ENCODE measurements at regions not wholly inside any gene's neighbourhood (a gene's known extent, or its start where the extent isn't known, plus 50 kb on each side); places are given as distances from the start of the nearest gene placed in this dataset.
"Not testable (repeated sequence)": the region's sequence is repeated elsewhere in the genome, so short reads cannot be mapped to it uniquely, and the experiment has no call there.

DNA sequence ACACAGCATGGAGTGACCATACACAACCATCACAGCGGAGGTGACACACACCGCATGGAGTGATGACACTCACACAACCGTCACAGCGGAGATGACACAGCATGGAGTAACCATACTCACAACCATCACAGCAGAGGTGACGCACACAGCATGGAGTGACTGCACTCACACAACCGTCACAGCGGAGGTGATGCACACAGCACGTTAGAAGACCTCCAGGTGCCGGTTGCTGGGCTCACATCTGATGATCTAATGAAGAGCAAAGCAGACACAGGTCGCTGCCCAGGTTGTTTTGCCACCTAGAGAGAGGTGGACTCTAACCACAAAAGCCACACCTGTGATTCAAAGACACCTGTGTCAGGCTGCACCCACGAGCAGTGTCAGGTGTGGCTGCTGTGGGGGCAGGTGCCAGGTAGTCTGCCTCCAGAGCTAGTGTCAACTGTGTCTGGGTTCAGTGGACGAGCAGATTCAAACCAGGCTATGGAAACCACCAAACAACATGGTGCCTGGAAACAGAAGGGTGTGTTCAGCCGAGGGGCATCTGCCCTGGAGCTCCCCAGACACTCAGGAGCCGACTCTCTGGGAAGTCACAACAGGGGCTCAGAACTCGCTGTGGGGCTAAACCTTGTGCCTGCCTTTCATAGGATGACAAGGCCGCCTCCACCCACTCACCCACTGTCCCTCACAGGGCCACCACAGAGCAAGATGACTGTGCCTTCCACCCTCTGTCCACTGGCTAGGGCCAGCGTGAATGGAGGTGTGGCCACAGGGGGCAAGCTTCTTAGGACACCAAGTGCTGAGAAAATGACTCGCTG is 608.2 kb downstream of the TBC1D22A start:
- no peak for DNase-seq (ENCODE audit: low read depth)

DNA sequence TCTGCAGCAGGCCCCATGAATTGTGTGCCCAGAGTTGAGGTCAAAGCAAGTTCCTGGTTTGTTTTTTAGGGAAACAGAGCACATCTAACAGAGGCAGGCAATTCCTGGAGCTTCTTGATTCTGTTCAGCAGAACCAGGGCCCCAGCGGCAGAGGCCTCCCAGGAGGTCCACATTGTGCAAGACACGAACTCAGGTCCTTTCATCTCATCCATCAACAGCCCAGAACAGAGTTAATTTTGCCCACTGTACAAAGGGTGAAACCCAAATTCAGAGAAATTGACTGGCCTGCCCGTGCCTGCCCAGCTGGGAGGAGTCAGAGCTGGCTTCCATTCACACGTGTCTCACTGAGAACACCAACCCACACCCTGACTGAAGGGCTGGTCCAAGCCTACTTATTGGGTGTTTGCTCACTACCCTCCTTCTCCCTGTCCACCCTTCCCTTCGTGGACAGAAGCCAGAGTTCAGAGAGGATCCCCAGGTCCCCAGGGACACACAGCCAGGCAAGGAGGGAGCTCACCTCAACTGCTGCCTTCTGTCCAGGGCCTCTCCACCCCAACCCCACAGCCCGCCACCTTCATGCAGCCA is 607.1 kb downstream of the TBC1D22A start:
- no peak for DNase-seq (ENCODE audit: low read depth)

DNA sequence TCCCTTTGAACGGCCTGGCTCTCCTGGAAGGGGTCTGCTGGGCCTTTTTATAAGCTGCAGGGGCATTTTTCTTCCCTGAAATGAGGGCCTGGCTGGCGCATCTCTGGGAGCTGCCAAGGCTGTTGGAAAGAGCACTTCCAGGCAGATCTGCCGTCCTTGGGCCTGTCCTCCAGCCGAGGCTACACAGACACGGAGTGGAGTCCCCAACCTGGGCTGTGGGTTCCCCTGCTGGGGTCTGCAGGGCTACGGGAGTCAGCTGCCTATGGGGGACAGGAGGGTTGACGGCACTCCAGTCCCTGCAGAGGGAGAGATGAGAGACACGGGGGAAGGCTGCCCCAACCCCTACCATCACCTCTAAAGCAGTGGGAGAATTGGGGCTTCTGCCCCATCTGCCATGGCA is 606.6 kb downstream of the TBC1D22A start:
- no peak for DNase-seq (ENCODE audit: low read depth)

DNA sequence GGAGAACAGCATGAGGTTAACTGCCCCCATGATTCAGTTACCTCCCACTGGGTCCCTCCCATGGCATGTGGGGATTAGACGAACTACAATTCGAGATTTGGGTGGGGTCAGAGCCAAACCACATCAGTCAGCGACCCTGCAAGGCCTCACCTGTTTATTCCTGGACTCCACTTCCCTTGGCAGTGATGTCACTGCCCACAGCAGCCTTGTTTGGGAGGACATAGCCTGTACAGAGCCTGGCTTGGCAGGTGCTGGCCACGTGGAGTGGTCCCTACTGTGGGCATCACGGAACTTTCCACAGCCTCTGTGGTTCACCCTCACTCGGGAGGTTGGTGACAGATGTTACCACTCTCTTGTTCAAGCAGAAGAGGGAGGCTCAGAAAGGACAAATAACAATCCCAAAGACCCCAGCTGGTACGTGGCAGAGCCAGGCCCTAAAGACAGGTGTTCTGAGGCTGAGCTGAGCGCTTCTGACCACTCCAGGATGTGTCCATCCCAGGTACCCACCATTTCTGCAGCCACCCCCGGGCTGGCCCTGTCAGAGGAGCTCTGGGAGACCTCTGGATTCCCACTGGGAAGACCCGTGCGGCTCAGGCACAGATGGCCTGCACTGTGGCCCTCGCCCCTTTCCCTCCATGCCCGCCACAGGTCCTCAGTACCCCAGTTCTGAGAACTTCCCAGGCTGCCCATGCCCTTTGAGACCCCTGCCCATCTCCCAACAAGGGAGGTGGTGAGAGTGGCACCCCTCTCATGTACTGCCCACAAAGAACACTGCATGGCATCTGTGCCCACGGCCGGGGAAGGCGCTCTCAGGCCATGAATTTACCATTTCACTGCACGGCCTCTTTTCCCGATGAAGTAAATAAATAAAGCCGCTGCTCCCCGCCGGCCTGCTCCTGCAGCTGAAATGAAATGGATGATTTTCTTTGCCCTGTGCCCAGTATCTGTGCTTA is 605.8 kb downstream of the TBC1D22A start:
- DNase-seq (ENCODE audit: low read depth) = no peak

DNA sequence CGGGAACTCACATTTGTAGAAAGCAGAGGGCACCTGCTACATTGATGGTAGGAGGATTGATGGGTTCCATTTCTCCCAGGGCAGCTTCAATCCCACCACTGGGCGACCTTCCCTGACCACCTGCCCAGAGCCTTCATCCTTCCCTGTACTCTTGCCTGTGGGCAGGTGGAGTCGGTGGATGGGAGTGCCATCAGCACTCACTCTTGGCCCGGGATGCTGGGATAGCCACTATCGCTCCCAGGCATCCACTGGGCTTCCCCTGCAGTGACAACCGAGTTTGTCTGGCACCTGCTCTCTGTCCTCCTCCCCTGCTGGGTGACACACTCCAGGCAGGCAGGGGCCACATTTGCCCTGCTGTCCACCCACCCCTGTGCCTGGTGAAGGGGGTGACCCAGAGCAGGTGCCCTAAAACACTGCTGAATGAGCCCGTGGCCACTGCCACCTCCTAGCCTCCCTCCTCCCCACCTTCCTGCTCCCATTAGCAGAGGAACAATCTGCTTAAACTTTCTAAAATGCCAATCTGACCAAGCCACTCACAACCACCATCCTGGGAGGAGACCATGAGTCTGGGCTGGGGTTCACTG is 604.7 kb downstream of the TBC1D22A start:
- DNase-seq (ENCODE audit: low read depth) = no peak

DNA sequence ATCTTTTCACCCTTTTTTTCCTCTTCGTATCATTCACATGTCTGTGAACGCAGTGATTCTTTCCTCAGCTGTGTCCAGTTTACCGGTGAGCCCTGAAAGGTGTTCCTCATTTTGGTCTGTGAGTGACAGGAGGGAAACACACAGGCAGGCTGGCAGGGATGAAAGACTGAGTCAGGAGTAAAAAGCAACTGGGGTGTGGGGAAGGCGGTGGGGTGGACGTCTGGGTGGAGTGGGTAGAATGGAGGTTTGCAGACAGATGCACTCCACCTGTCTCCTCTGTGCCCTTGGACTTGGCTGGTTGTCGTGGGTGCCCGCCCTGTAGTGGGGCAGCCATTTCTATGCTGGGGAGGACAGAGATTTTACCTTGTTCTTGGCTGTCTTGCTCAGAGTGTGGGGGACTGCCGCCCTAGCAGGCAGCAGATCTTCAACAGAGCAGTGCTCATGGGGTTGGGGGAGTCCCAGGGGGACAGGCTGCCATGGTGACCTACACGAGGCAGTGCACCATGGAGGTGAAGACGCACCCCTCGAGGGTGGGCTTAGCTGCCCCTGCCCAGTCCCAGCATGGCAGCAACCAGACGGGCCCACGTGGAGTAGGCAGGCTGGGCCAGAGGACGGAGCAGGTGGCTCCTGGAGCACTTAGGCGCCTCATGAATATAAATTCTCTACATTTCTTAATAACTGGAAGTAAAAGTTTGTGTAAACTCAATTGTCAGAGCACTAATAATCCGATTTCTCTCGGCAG is 603.7 kb downstream of the TBC1D22A start:
- no peak for DNase-seq (ENCODE audit: low read depth)

DNA sequence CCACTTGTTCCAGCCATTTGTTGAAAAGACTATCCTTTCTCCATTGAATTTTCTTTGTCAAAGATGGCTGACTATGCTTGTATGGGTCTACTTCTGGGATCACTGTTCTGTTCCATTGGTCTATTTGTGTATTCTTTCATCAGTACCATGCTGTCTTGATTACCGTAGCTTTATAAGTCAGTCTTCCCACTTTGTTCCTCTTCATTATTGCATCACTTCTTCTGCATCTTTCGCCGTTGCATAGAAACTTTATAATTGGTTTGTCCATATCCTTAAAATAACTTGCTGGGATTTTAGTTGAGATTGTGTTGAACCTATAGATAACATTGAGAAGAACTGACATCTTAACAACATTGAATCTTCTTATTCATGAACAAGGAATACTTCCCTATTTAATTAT is 598.8 kb downstream of the TBC1D22A start:
- DNase-seq (ENCODE audit: low read depth) = no peak

DNA sequence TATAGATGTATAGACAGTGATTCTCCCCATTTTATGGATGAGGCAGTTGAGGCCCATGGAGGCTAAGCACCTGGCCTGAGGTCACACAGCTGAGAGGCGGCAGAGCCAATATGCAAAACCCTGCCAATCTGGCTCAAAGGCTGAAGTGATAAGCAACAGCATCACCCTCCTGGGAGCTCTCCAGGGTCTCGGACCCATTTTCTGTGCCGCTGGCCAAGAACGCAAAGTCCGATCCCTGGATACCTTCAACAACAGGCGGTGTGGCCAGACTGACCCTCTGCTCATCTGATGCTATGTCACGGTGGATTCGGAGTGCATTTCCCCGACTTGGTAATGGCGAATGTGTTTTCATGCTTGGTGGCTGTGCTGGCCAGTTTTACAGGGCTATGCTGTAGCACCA is 595.0 kb downstream of the TBC1D22A start:
- no peak for DNase-seq (ENCODE audit: low read depth)

DNA sequence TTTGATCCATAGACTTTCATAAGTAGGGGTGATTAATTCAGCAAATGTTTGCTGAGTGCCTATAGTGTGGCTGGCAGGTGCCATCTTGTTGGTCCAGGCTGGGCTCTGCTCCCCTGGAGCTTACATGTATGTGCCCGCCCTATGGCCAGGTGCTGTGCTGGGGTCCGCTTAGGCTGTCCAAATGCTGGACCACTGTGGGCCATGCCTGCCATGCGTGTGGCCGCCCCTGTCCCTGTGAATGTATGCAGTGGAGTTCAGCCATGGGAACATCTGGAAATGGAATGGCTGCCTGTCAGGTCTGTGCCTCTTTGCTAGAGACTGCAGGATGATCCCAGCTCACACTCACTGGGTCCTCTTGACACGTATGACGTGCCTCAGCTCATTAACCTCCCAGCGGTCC is 594.6 kb downstream of the TBC1D22A start:
- DNase-seq (ENCODE audit: low read depth) = no peak

DNA sequence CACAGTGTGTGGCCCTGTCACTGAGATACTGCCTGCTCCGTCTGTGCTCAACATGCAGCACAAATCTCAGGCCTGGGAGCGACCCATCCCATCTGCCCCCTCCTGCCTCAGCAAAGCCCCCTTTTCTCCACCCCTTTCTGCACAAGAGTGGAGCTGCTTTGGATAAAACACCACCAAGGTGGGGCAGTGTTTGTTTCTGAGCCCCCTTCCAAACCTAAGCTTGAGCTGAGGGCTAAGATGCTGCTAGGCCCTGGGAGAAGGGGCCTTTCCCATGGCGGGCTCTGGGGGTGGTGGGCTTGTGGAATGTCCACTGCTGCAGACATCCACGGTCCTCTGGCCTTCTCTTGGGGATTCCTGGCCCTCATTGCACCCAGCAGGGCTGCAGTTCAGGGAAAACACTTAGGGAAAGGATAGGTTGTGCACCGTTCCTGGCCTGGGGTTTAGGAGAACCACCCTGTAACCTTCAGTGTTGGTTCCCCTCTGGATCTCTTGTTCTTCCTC is 594.1 kb downstream of the TBC1D22A start:
- no peak for DNase-seq (ENCODE audit: low read depth)

DNA sequence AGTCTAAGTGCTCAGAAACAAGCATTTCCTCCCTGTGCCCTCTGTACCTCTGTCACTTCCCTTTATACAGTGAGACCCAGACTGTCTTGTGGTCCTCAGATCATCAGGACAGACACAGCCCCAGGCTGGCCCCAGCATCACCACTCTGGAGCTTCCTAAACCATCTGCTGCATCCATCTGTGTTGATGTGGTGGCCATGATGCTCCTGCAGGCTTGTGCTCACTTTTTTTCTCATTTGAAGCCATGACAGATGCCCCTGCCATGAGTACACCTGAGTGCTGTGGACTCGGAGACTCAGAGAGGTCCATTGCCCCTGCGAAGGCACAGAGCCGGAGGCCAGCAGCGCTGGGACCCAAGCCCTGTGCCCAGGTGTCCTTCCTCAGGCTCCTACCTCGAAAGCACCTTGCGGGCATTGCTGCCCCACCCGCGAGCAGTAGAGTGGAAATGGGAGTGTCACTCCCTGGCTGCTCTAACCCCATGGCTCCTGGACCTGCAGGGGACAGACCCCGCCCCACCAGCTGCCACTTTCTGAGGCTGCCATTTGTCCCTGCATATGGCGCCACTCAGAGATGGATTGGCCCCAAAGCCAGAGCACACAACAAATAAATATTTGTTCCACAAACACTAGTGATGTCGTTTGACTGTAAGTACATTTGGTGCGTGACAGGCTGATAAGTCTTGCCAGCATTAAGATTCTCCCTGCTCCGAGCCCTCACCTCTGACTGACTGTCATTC is 593.5 kb downstream of the TBC1D22A start:
- DNase-seq (ENCODE audit: low read depth) = no peak

DNA sequence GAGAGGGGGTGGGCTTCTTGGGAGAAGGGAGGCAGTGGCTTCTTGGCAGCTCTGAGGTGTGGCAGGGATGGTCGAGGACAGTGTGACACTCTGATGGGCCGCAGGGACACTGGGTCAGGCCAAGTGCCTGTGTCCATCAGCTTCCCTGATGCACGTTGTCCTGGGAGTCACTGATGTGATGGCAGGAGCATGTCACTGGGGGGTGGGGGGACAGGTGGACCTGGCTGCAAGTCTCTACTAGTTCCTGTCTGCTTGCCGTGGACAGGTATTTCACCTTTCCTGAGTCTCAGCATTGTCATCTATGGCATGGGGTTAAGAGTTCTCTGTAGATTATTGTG is 592.9 kb downstream of the TBC1D22A start:
- no peak for DNase-seq (ENCODE audit: low read depth)

DNA sequence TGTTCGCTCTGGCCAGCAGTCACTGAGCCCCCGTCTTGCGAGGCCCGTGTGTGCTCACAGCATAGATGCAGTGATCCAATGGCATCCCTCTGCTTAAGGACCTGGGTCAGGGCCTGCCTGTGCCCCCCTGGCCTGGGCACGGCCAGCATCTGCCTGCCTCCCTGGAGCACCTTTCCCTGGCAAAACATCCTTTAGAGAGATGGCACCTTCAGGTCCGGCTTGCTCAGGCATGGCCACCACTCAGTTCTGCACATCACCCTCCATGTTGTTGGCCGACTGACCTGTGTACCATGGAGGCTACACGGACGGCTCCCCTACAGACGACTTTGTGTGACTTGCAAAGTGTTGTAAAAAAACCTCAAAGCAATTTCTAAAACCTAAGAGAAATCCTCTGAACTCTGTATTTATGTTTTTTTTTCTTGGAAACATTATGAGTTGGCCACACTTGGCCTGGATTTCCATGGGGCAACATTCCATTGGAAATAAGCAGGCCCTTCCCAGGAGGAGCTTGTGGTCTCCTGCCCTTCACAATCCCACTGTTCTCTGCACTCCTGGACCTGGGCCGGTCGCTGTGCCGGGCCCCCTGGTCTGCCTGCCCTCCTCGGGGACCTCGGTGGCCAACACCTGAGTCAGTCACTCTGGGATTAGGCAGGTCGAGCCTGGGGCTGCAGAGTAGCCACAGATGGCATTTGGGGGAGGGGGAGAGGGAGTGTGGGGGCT is 592.4 kb downstream of the TBC1D22A start:
- no peak for DNase-seq (ENCODE audit: low read depth)

DNA sequence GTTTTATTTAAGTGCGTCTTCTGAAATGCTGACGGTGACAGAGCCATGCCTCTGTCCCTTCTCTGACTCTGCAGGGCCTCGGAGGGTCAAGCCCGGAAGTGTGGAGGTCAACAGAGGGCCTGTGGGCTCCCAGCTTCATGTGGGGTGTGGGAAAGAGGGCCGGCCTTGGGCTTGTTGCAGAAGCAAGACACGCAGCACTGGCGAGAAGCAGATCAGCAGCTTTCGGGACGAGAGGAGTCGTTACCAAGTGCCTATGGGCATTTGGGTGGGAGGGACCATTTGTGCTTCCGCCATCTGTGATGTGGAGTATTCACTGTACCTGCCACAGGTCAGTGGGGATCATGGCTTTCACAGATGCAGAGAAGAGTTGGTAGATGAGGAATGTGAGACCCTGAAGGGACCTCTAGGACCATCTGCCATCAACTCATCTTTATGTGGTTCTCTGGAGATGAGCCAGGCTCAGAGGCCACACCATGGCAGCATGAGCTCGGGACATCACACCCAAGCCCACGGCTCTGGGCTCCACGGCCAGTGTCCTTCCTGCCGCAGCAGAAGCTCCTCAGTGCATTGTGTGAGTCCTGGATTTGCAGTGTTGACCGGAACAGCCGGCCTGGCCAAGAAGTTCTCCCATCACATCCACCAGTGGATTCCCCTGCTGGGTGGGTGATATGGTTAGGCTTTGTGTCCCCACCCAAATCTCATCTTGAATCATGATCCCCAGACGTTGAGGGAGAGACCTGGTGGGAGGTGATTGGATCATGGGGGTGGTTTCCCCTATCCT is 590.7 kb downstream of the TBC1D22A start:
- DNase-seq (ENCODE audit: low read depth) = no peak

DNA sequence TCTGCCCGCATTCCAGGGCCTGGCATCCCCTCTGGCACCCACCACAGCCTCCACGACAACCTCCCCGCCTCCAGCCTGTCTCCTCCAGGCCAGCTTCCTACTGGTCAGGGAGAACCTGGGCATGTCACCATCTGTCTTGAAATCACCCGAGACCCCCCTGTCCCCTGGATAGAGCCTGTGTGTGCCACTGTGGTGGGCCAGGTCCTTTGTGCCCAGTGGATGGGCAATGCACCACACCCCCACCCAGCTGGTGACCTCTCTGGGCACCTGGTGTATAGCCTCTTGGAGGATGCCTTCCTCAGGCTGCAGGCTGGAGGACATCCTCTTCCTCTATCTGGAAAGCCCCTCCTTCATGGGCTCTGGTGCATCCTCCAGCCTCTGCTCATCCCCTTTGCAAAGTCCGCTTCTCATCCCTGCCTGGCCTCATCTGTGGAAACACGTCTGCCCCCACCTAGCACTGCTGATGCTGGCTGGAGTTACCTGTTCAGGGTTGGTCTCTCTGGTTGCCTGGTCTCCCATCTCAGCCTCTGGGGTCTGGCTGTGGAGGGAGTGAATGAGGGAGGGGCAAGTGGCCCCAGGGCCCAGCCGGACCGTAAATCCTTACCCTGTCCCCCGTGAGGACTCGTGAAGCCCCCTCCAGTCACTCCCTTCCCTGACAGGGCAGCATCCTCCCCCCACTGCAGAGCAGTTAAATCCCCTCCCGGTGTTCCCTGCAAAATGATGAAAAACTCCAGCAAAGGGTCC is 589.6 kb downstream of the TBC1D22A start:
- no peak for DNase-seq (ENCODE audit: low read depth)

DNA sequence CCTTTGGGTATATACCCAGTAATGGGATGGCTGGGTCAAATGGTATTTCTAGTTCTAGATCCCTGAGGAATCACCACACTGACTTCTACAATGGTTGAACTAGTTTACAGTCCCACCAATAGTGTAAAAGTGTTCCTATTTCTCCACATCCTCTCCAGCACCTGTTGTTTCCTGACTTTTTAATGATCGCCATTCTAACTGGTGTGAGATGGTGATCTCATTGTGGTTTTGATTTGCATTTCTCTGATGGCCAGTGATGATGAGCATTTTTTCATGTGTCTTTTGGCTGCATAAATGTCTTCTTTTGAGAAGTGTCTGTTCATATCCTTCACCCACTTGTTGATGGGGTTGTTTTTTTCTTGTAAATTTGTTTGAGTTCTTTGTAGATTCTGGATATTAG is 583.8 kb downstream of the TBC1D22A start:
- not testable (repeated sequence) for DNase-seq (ENCODE audit: low read depth)

DNA sequence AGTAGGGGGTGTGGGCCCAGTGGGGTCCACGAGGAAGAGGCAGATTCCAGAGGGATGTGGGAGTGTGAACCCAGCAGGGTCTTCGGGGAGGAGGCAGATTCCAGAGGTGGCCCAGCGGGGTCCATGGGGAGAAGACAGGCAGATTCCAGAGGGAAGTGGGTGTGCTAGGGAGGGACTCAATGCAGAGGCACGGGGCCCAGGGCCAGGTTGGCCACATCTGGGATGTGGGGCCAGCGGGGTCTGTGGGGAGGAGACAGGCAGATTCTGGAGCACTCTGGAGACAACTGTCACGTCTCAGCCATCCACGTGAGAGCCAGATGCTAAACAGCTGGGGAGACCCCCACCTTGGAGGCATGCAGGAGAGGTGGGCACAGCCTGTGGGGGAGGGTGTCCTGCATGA is 582.6 kb downstream of the TBC1D22A start:
- no peak for DNase-seq (ENCODE audit: low read depth)

DNA sequence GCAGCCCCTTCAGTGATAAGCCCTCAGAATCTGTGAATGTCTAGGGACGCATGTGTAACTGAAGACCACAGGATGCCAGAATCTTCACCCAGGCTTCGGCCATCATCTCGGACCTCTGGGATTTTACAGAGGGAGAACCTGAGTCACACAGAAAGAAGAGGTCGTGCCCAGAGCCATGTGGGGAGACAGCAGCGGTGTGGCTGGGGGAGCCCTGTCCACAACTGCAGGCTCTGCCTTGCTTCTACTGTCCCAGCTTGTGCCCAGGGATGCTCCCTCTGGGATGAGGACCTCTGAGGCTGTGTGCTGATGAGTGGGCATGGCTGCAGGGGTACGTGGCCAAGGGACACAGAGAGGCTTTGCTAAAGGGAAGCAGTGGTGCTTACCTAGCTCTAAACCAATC is 582.0 kb downstream of the TBC1D22A start:
- DNase-seq (ENCODE audit: low read depth) = no peak

DNA sequence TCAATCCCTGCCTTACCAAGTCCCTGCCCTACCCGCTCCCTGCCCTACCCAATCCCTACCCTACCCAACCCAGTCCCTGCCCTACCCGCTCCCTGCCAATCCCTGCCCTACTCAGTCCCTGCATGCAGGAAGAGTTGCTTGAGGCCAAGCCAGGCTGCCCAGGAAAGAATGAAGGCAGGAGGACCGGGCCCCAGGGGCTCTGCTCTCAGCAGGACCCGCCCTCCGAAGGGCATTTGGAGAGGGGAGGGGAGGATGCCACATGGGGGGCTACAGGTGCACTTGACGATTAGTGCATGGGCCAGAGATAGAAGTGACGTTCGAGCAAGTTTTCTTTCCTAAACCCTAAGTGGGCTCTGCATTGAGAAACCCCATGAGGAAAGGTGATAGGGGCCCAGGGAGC is 581.2 kb downstream of the TBC1D22A start:
- no peak for DNase-seq (ENCODE audit: low read depth)

Measured in non-pigmented ciliary epithelial cell (primary cell).